ENCODE measurements at regions not wholly inside any gene's neighbourhood (a gene's known extent, or its start where the extent isn't known, plus 50 kb on each side); places are given as distances from the start of the nearest gene placed in this dataset.
"Not testable (repeated sequence)": the region's sequence is repeated elsewhere in the genome, so short reads cannot be mapped to it uniquely, and the experiment has no call there.

- Histone ChIP-seq H3K27me3 (ENCODE audit: control insufficient read depth, insufficient read depth, low read length) (no peaks in the 10 kb centered on the region), H3K4me1 (ENCODE audit: control insufficient read depth, insufficient read depth, low read length) (no peaks in the 10 kb centered on the region), H3K27ac (ENCODE audit: low read depth, low read length) (no peak overlapping the region), H3K36me3 (ENCODE audit: control insufficient read depth, insufficient read depth, low read length) (no peaks in the 10 kb centered on the region), H3K4me3 (ENCODE audit: low read depth, low read length) (no peak overlapping the region), H3K9ac (ENCODE audit: low read depth, low read length) (no peak overlapping the region), H3K9me3 (ENCODE audit: control insufficient read depth, insufficient read depth, low read length) (no peaks in the 10 kb centered on the region)
Measured at GRCh38 chr4:42205541-42205940, 53.1 kb upstream of the BEND4 start.

GRCh38 chr4:42216664-42217063 lies 64.2 kb upstream of the BEND4 start:
- no peaks in the 10 kb centered on the region for H3K9me3 ChIP-seq (ENCODE audit: control insufficient read depth, insufficient read depth, low read length)
- no peaks in the 10 kb centered on the region for H3K27me3 ChIP-seq (ENCODE audit: control insufficient read depth, insufficient read depth, low read length)
- H3K4me1 ChIP-seq (ENCODE audit: control insufficient read depth, insufficient read depth, low read length) = no peaks in the 10 kb centered on the region
- H3K36me3 ChIP-seq (ENCODE audit: control insufficient read depth, insufficient read depth, low read length) = no peaks in the 10 kb centered on the region
- no peak overlapping the region for H3K27ac ChIP-seq (ENCODE audit: low read depth, low read length)
- no peak overlapping the region for H3K9ac ChIP-seq (ENCODE audit: low read depth, low read length)
- no peak overlapping the region for H3K4me3 ChIP-seq (ENCODE audit: low read depth, low read length)

- Histone ChIP-seq H3K4me1 (ENCODE audit: control insufficient read depth, insufficient read depth, low read length) (no peaks in the 10 kb centered on the region), H3K9ac (ENCODE audit: low read depth, low read length) (no peak overlapping the region), H3K27me3 (ENCODE audit: control insufficient read depth, insufficient read depth, low read length) (no peaks in the 10 kb centered on the region), H3K9me3 (ENCODE audit: control insufficient read depth, insufficient read depth, low read length) (no peaks in the 10 kb centered on the region), H3K36me3 (ENCODE audit: control insufficient read depth, insufficient read depth, low read length) (no peaks in the 10 kb centered on the region), H3K4me3 (ENCODE audit: low read depth, low read length) (no peak overlapping the region), H3K27ac (ENCODE audit: low read depth, low read length) (no peak overlapping the region)
Measured at GRCh38 chr4:42225286-42225685, 72.8 kb upstream of the BEND4 start.

- Histone ChIP-seq H3K36me3 (ENCODE audit: control insufficient read depth, insufficient read depth, low read length) (no peaks in the 10 kb centered on the region), H3K27me3 (ENCODE audit: control insufficient read depth, insufficient read depth, low read length) (no peaks in the 10 kb centered on the region), H3K4me1 (ENCODE audit: control insufficient read depth, insufficient read depth, low read length) (no peaks in the 10 kb centered on the region), H3K4me3 (ENCODE audit: low read depth, low read length) (no peak overlapping the region), H3K9ac (ENCODE audit: low read depth, low read length) (no peak overlapping the region), H3K9me3 (ENCODE audit: control insufficient read depth, insufficient read depth, low read length) (no peaks in the 10 kb centered on the region), H3K27ac (ENCODE audit: low read depth, low read length) (no peak overlapping the region)
Measured at GRCh38 chr4:42234817-42235216, 82.4 kb upstream of the BEND4 start.

GRCh38 chr4:42235304-42236021 lies 83.0 kb upstream of the BEND4 start:
- H3K4me1 ChIP-seq (ENCODE audit: control insufficient read depth, insufficient read depth, low read length) = no peaks in the 10 kb centered on the region
- H3K9me3 ChIP-seq (ENCODE audit: control insufficient read depth, insufficient read depth, low read length) = no peaks in the 10 kb centered on the region
- no peak overlapping the region for H3K27ac ChIP-seq (ENCODE audit: low read depth, low read length)
- H3K36me3 ChIP-seq (ENCODE audit: control insufficient read depth, insufficient read depth, low read length) = no peaks in the 10 kb centered on the region
- H3K27me3 ChIP-seq (ENCODE audit: control insufficient read depth, insufficient read depth, low read length) = no peaks in the 10 kb centered on the region
- no peak overlapping the region for H3K9ac ChIP-seq (ENCODE audit: low read depth, low read length)
- no peak overlapping the region for H3K4me3 ChIP-seq (ENCODE audit: low read depth, low read length)

- Histone ChIP-seq H3K27ac (ENCODE audit: low read depth, low read length) (no peak overlapping the region), H3K36me3 (ENCODE audit: control insufficient read depth, insufficient read depth, low read length) (no peaks in the 10 kb centered on the region), H3K4me3 (ENCODE audit: low read depth, low read length) (no peak overlapping the region), H3K9me3 (ENCODE audit: control insufficient read depth, insufficient read depth, low read length) (no peaks in the 10 kb centered on the region), H3K9ac (ENCODE audit: low read depth, low read length) (no peak overlapping the region), H3K27me3 (ENCODE audit: control insufficient read depth, insufficient read depth, low read length) (no peaks in the 10 kb centered on the region), H3K4me1 (ENCODE audit: control insufficient read depth, insufficient read depth, low read length) (no peaks in the 10 kb centered on the region)
Measured at GRCh38 chr4:42237010-42237409, 84.6 kb upstream of the BEND4 start.

- Histone ChIP-seq H3K27me3 (ENCODE audit: control insufficient read depth, insufficient read depth, low read length) (no peaks in the 10 kb centered on the region), H3K4me1 (ENCODE audit: control insufficient read depth, insufficient read depth, low read length) (no peaks in the 10 kb centered on the region), H3K9ac (ENCODE audit: low read depth, low read length) (no peak overlapping the region), H3K36me3 (ENCODE audit: control insufficient read depth, insufficient read depth, low read length) (no peaks in the 10 kb centered on the region), H3K9me3 (ENCODE audit: control insufficient read depth, insufficient read depth, low read length) (no peaks in the 10 kb centered on the region), H3K4me3 (ENCODE audit: low read depth, low read length) (no peak overlapping the region), H3K27ac (ENCODE audit: low read depth, low read length) (no peak overlapping the region)
Measured at GRCh38 chr4:42237451-42237850, 85.0 kb upstream of the BEND4 start.

GRCh38 chr4:42248972-42249371 lies 96.5 kb upstream of the BEND4 start:
- Histone ChIP-seq H3K9me3 (ENCODE audit: control insufficient read depth, insufficient read depth, low read length) (no peaks in the 10 kb centered on the region), H3K27ac (ENCODE audit: low read depth, low read length) (no peak overlapping the region), H3K9ac (ENCODE audit: low read depth, low read length) (no peak overlapping the region), H3K36me3 (ENCODE audit: control insufficient read depth, insufficient read depth, low read length) (no peaks in the 10 kb centered on the region), H3K27me3 (ENCODE audit: control insufficient read depth, insufficient read depth, low read length) (no peaks in the 10 kb centered on the region), H3K4me3 (ENCODE audit: low read depth, low read length) (no peak overlapping the region), H3K4me1 (ENCODE audit: control insufficient read depth, insufficient read depth, low read length) (no peaks in the 10 kb centered on the region)

GRCh38 chr4:42252315-42252714 lies 99.9 kb upstream of the BEND4 start:
- Histone ChIP-seq H3K9ac (ENCODE audit: low read depth, low read length) (no peak overlapping the region), H3K4me3 (ENCODE audit: low read depth, low read length) (no peak overlapping the region), H3K9me3 (ENCODE audit: control insufficient read depth, insufficient read depth, low read length) (no peaks in the 10 kb centered on the region), H3K27me3 (ENCODE audit: control insufficient read depth, insufficient read depth, low read length) (no peaks in the 10 kb centered on the region), H3K27ac (ENCODE audit: low read depth, low read length) (no peak overlapping the region), H3K4me1 (ENCODE audit: control insufficient read depth, insufficient read depth, low read length) (no peaks in the 10 kb centered on the region), H3K36me3 (ENCODE audit: control insufficient read depth, insufficient read depth, low read length) (no peaks in the 10 kb centered on the region)

- H3K36me3 ChIP-seq (ENCODE audit: control insufficient read depth, insufficient read depth, low read length); H3K4me1 ChIP-seq (ENCODE audit: control insufficient read depth, insufficient read depth, low read length); H3K4me3 ChIP-seq (ENCODE audit: low read depth, low read length); H3K9me3 ChIP-seq (ENCODE audit: control insufficient read depth, insufficient read depth, low read length); H3K27ac ChIP-seq (ENCODE audit: low read depth, low read length); H3K9ac ChIP-seq (ENCODE audit: low read depth, low read length); H3K27me3 ChIP-seq (ENCODE audit: control insufficient read depth, insufficient read depth, low read length): not testable (repeated sequence)
Measured at GRCh38 chr4:42257645-42258044, 105.2 kb upstream of the BEND4 start.

GRCh38 chr4:42262701-42263490 lies 110.4 kb upstream of the BEND4 start:
- Histone ChIP-seq H3K9ac (ENCODE audit: low read depth, low read length) (no peak overlapping the region), H3K9me3 (ENCODE audit: control insufficient read depth, insufficient read depth, low read length) (peaks cover 15% of the 10 kb centered on the region), H3K27ac (ENCODE audit: low read depth, low read length) (peak overlapping the region; percentile 28), H3K4me3 (ENCODE audit: low read depth, low read length) (no peak overlapping the region), H3K4me1 (ENCODE audit: control insufficient read depth, insufficient read depth, low read length) (peaks cover 8% of the 10 kb centered on the region), H3K27me3 (ENCODE audit: control insufficient read depth, insufficient read depth, low read length) (no peaks in the 10 kb centered on the region), H3K36me3 (ENCODE audit: control insufficient read depth, insufficient read depth, low read length) (no peaks in the 10 kb centered on the region)

Data from HUES48 (cell line).